Stomach (tissue), 4 donors: ENCODE measurements at regions not wholly inside any gene's neighbourhood (a gene's known extent, or its start where the extent isn't known, plus 50 kb on each side); places are given as distances from the start of the nearest gene placed in this dataset.

ENCODE experiments used
- POLR2A ChIP-seq, 4 donors: fragments of 450-650 bp; IDR thresholded peaks; one replicate each; pipeline ENCODE4 v1.6.1; 2016; ENCODE audit warnings: antibody characterized with exemption in 4 of 4, control low read depth in 2 of 4, mild to moderate bottlenecking in 1 of 4, moderate library complexity in 1 of 4
- TF ChIP-seq, protein P1 (sequence below), 7 experiments: fragments of 450-650 bp in 4 of 7; fragments of 200-600 bp in 3 of 7; sonication (generic) in 3 of 7; IDR thresholded peaks; one replicate each; pipeline ENCODE4 v1.5.1; 2016 to 2019; ENCODE audit warnings: antibody characterized with exemption in 7 of 7, control low read depth in 2 of 7, mild to moderate bottlenecking in 1 of 7

- TF ChIP-seq, protein P1, sequence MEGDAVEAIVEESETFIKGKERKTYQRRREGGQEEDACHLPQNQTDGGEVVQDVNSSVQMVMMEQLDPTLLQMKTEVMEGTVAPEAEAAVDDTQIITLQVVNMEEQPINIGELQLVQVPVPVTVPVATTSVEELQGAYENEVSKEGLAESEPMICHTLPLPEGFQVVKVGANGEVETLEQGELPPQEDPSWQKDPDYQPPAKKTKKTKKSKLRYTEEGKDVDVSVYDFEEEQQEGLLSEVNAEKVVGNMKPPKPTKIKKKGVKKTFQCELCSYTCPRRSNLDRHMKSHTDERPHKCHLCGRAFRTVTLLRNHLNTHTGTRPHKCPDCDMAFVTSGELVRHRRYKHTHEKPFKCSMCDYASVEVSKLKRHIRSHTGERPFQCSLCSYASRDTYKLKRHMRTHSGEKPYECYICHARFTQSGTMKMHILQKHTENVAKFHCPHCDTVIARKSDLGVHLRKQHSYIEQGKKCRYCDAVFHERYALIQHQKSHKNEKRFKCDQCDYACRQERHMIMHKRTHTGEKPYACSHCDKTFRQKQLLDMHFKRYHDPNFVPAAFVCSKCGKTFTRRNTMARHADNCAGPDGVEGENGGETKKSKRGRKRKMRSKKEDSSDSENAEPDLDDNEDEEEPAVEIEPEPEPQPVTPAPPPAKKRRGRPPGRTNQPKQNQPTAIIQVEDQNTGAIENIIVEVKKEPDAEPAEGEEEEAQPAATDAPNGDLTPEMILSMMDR (IDR thresholded peaks at IDR 0.05), result no peak
- no peak for TF ChIP-seq POLR2A (IDR thresholded peaks at IDR 0.05)
Observed at GRCh38 chr13:105466376-105466775, 1069.1 kb downstream of the EFNB2 start.
